ENCODE measurements at regions not wholly inside any gene's neighbourhood (a gene's known extent, or its start where the extent isn't known, plus 50 kb on each side); places are given as distances from the start of the nearest gene placed in this dataset.

- TF ChIP-seq CTCF (conservative IDR thresholded peaks at IDR 0.05; ENCODE audit: low read depth, low read length): no peak
- TF ChIP-seq EZH2 (IDR thresholded peaks at IDR 0.05; ENCODE audit: borderline replicate concordance, low read depth, low read length, poor library complexity, severe bottlenecking): no peak
These were observed 270.4 kb upstream of the FAR2 start for GRCh38 chr12:28878629-28879028.
